Stimulated activated CD8-positive, alpha-beta memory T cell treated with anti-CD3 and anti-CD28 coated beads, Interleukin-15, amount 100 ng/mL, for 1 hour (primary cell): ENCODE measurements at regions not wholly inside any gene's neighbourhood (a gene's known extent, or its start where the extent isn't known, plus 50 kb on each side); places are given as distances from the start of the nearest gene placed in this dataset.

Experiments
- DNase-seq: peaks from one replicate; pipeline ENCODE4 v3.0.0-alpha.2; 2020; ENCODE audit warnings: low read depth

GRCh38 chr18:25962919-25963318 is 127.5 kb downstream of the SS18 start:
- no peak for DNase-seq

GRCh38 chr18:25962176-25962575 is 128.2 kb downstream of the SS18 start:
- DNase-seq, result no peak

GRCh38 chr18:25957017-25957416 is 133.4 kb downstream of the SS18 start:
- DNase-seq, result no peak

- no peak for DNase-seq
Measured at GRCh38 chr18:25953111-25953510, 137.3 kb downstream of the SS18 start.

- no peak for DNase-seq
Measured at GRCh38 chr18:25950321-25950720, 140.1 kb downstream of the SS18 start.

GRCh38 chr18:25946540-25946939 is 143.9 kb downstream of the SS18 start:
- DNase-seq, result no peak

GRCh38 chr18:25935356-25935755 is 155.1 kb downstream of the SS18 start:
- no peak for DNase-seq

GRCh38 chr18:25931126-25931525 is 159.3 kb downstream of the SS18 start:
- DNase-seq, result no peak

- DNase-seq, result no peak
Measured at GRCh38 chr18:25929787-25930186, 160.6 kb downstream of the SS18 start.

- DNase-seq, result no peak
Measured at GRCh38 chr18:25927830-25928229, 162.6 kb downstream of the SS18 start.

GRCh38 chr18:25923193-25923592 is 167.2 kb downstream of the SS18 start:
- no peak for DNase-seq

GRCh38 chr18:25921677-25922421 is 168.6 kb downstream of the SS18 start:
- DNase-seq, result peak; percentile 4

GRCh38 chr18:25915907-25916306 is 174.5 kb downstream of the SS18 start:
- no peak for DNase-seq

GRCh38 chr18:25898965-25899364 is 191.4 kb downstream of the SS18 start:
- no peak for DNase-seq

- no peak for DNase-seq
Measured at GRCh38 chr18:25896956-25897355, 193.5 kb downstream of the SS18 start.

- DNase-seq, result no peak
Measured at GRCh38 chr18:25896178-25896780, 194.1 kb downstream of the SS18 start.

GRCh38 chr18:25895518-25895917 is 194.9 kb downstream of the SS18 start:
- DNase-seq, result no peak

- DNase-seq, result no peak
Measured at GRCh38 chr18:25886283-25886682, 204.1 kb downstream of the SS18 start.

GRCh38 chr18:25883091-25883490 is 207.3 kb downstream of the SS18 start:
- no peak for DNase-seq

GRCh38 chr18:25881149-25881548 is 209.3 kb downstream of the SS18 start:
- no peak for DNase-seq

- no peak for DNase-seq
Measured at GRCh38 chr18:25880441-25880840, 210.0 kb downstream of the SS18 start.

GRCh38 chr18:25876330-25876948 is 214.0 kb downstream of the SS18 start:
- DNase-seq, result no peak

- no peak for DNase-seq
Measured at GRCh38 chr18:25875551-25876240, 214.7 kb downstream of the SS18 start.
